CD14-positive monocyte (primary cell): ENCODE measurements at regions not wholly inside any gene's neighbourhood (a gene's known extent, or its start where the extent isn't known, plus 50 kb on each side); places are given as distances from the start of the nearest gene placed in this dataset.

Experiments
- DNase-seq, 3 donors: peaks; one replicate each; pipeline ENCODE4 v3.0.0-alpha.2; 2011 to 2022
- H2AFZ ChIP-seq: 2 replicates; pipeline ENCODE4 v1.6.0; 2012; ENCODE audit warnings: mild to moderate bottlenecking, low read depth, low read length, inconsistent platforms; ENCODE audit not compliant: insufficient read depth, poor library complexity, severe bottlenecking
- H3K27ac ChIP-seq, 2 donors: 1 replicate in 1 of 2; 2 replicates in 1 of 2; pipeline ENCODE4 v1.5.1; 2012 to 2013; ENCODE audit warnings: low read length in 2 of 2, control low read depth in 1 of 2, inconsistent platforms in 1 of 2, low read depth in 1 of 2, mild to moderate bottlenecking in 1 of 2
- H3K27me3 ChIP-seq, 2 donors: one replicate each; pipeline versions ENCODE4 v1.6.0 to v1.6.1; 2011 to 2013; ENCODE audit warnings: low read length in 2 of 2; ENCODE audit not compliant: control insufficient read depth in 2 of 2, insufficient read depth in 2 of 2
- H3K36me3 ChIP-seq, 2 donors: replicated peaks in 1 of 2; 1 replicate in 1 of 2; 2 replicates in 1 of 2; pipeline versions ENCODE4 v1.5.1 to v1.6.1; 2012 to 2013; ENCODE audit warnings: low read length in 2 of 2, control low read depth in 1 of 2, inconsistent platforms in 1 of 2, mild to moderate bottlenecking in 1 of 2; ENCODE audit not compliant: insufficient read depth in 2 of 2, control insufficient read depth in 1 of 2
- H3K4me1 ChIP-seq, 2 donors: 1 replicate in 1 of 2; 2 replicates in 1 of 2; pipeline versions ENCODE4 v1.5.1 to v1.6.1; 2012 to 2013; ENCODE audit warnings: low read length in 2 of 2, control low read depth in 1 of 2, inconsistent platforms in 1 of 2, mild to moderate bottlenecking in 1 of 2, moderate library complexity in 1 of 2; ENCODE audit not compliant: insufficient read depth in 2 of 2, control insufficient read depth in 1 of 2
- H3K4me2 ChIP-seq: replicated peaks from 2 replicates; pipeline ENCODE3; 2012; ENCODE audit warnings: low read length, moderate library complexity, mild to moderate bottlenecking; ENCODE audit not compliant: poor library complexity, severe bottlenecking; ENCODE audit errors: extremely low read depth
- H3K4me3 ChIP-seq, 3 experiments: fragments of 200-600 bp in 1 of 3; sonication (generic) in 1 of 3; replicated peaks in 1 of 3; 1 replicate in 2 of 3; 2 replicates in 1 of 3; pipeline ENCODE4 v1.5.1; 2011 to 2013; ENCODE audit warnings: low read length in 3 of 3, mild to moderate bottlenecking in 3 of 3, control low read depth in 2 of 3, low read depth in 2 of 3, inconsistent platforms in 1 of 3, moderate library complexity in 1 of 3
- H3K79me2 ChIP-seq: 2 replicates; pipeline ENCODE4 v1.6.0; 2012; ENCODE audit warnings: mild to moderate bottlenecking, control low read depth, inconsistent platforms, low read length, moderate library complexity; ENCODE audit not compliant: insufficient read depth
- H3K9ac ChIP-seq: 2 replicates; pipeline ENCODE4 v1.6.0; 2017; ENCODE audit warnings: low read length, mild to moderate bottlenecking; ENCODE audit not compliant: insufficient read depth, poor library complexity, severe bottlenecking
- H3K9me3 ChIP-seq, 2 donors: replicated peaks in 1 of 2; 1 replicate in 1 of 2; 2 replicates in 1 of 2; pipeline versions ENCODE4 v1.5.1 to v1.6.1; 2012 to 2013; ENCODE audit warnings: low read length in 2 of 2, control low read depth in 1 of 2; ENCODE audit not compliant: control insufficient read depth in 1 of 2, insufficient read depth in 1 of 2
- H4K20me1 ChIP-seq: 2 replicates; pipeline ENCODE4 v1.6.0; 2012; ENCODE audit warnings: mild to moderate bottlenecking, low read length, control low read depth, moderate library complexity; ENCODE audit not compliant: insufficient read depth
- H3K27ac Mint-ChIP-seq, 7 donors: one replicate each; pipeline ENCODE4 v1.8.0; 2020; ENCODE audit warnings: mild to moderate bottlenecking in 7 of 7, mixed read lengths in 7 of 7, moderate library complexity in 6 of 7, inconsistent platforms in 2 of 7
- H3K27me3 Mint-ChIP-seq, 3 donors: one replicate each; pipeline ENCODE4 v1.8.0; 2021 to 2022; ENCODE audit warnings: low read depth in 3 of 3, mild to moderate bottlenecking in 3 of 3, mixed read lengths in 3 of 3, moderate library complexity in 3 of 3, inconsistent platforms in 1 of 3
- H3K36me3 Mint-ChIP-seq, 2 donors: one replicate each; pipeline ENCODE4 v1.8.0; 2020; ENCODE audit warnings: mixed read lengths in 2 of 2, inconsistent platforms in 1 of 2, mild to moderate bottlenecking in 1 of 2
- H3K4me1 Mint-ChIP-seq: one replicate; pipeline ENCODE4 v1.8.0; 2020; ENCODE audit warnings: mild to moderate bottlenecking, mixed read lengths
- H3K4me3 Mint-ChIP-seq, 2 donors: one replicate each; pipeline ENCODE4 v1.8.0; 2020; ENCODE audit warnings: mild to moderate bottlenecking in 2 of 2, mixed read lengths in 2 of 2, moderate library complexity in 1 of 2
- H3K9me3 Mint-ChIP-seq, 7 donors: one replicate each; pipeline ENCODE4 v1.8.0; 2020 to 2022; ENCODE audit warnings: mixed read lengths in 7 of 7, mild to moderate bottlenecking in 6 of 7, moderate library complexity in 6 of 7, inconsistent platforms in 2 of 7
- CTCF ChIP-seq: fragments of 200-600 bp; IDR thresholded peaks from one replicate; pipeline ENCODE4 v1.8.0; 2022; ENCODE audit warnings: antibody characterized with exemption, mild to moderate bottlenecking
- WGBS: methylation state at CpG from one replicate; pipeline ENCODE4 v1.1.5; 2013; ENCODE audit warnings: missing lambda C conversion rate; ENCODE audit not compliant: insufficient coverage; 5-methylcytosine and 5-hydroxymethylcytosine counted together
- intact Hi-C, 2 donors: fragments of 100-400 bp; cut with micrococcal nuclease; formaldehyde crosslinking; loops; one replicate each; pipeline versions ENCODE4 v1.15.0 to v1.15.1; 2023

GRCh38 chr5:3911111-3911510 lies 315.5 kb downstream of the IRX1 start:
- TF ChIP-seq CTCF: no peak
- intact Hi-C loops: no loop called here
- Histone ChIP-seq H3K27ac (no peak overlapping the region), H3K9ac (no peak overlapping the region), H2AFZ (no peak overlapping the region), H3K4me1 (no peaks in the 10 kb centered on the region), H3K79me2 (no peaks in the 10 kb centered on the region), H3K36me3 (no peaks in the 10 kb centered on the region), H3K27me3 (no peaks in the 10 kb centered on the region), H4K20me1 (no peaks in the 10 kb centered on the region), H3K9me3 (no peaks in the 10 kb centered on the region), H3K4me3 (no peak overlapping the region), H3K4me2 (no peak overlapping the region)
- Mint-ChIP-seq H3K27me3 (peaks cover 0 to 3% (median 2%) of the 10 kb centered on the region in 3 donors), H3K27ac (no peak overlapping the region), H3K4me3 (no peak overlapping the region), H3K9me3 (peaks cover 0 to 8% (median 5%) of the 10 kb centered on the region in 7 donors), H3K36me3 (no peaks in the 10 kb centered on the region), H3K4me1 (no peaks in the 10 kb centered on the region)
- no peak for DNase-seq
- WGBS: 67% methylated on average over 1 of the region's 1 CpG

- Histone ChIP-seq H3K4me1 (no peaks in the 10 kb centered on the region), H3K9ac (no peak overlapping the region), H4K20me1 (no peaks in the 10 kb centered on the region), H3K4me3 (no peak overlapping the region), H3K36me3 (no peaks in the 10 kb centered on the region), H3K79me2 (no peaks in the 10 kb centered on the region), H3K27me3 (no peaks in the 10 kb centered on the region), H3K27ac (no peak overlapping the region), H3K4me2 (no peak overlapping the region), H2AFZ (no peak overlapping the region), H3K9me3 (peaks cover 0 to 3% of the 10 kb centered on the region in 2 donors)
- H3K4me3 Mint-ChIP-seq: no peak overlapping the region
- intact Hi-C loops: no loop called here
- peak overlapping the region in 1 of 7 donors; percentile 63 for H3K27ac Mint-ChIP-seq
- no peaks in the 10 kb centered on the region for H3K4me1 Mint-ChIP-seq
- H3K9me3 Mint-ChIP-seq: peaks cover 0 to 8% (median 6%) of the 10 kb centered on the region in 7 donors
- TF ChIP-seq CTCF: no peak
- no CpG with 5 or more reads among the region's 4 CpGs for WGBS
- peaks cover 0 to 2% (median 0%) of the 10 kb centered on the region in 3 donors for H3K27me3 Mint-ChIP-seq
- DNase-seq: no peak
- H3K36me3 Mint-ChIP-seq: no peaks in the 10 kb centered on the region
These were observed 316.1 kb downstream of the IRX1 start for GRCh38 chr5:3911773-3912172.
